Fibroblast of lung (primary cell): ENCODE measurements at regions not wholly inside any gene's neighbourhood (a gene's known extent, or its start where the extent isn't known, plus 50 kb on each side); places are given as distances from the start of the nearest gene placed in this dataset.
"Not testable (repeated sequence)": the region's sequence is repeated elsewhere in the genome, so short reads cannot be mapped to it uniquely, and the experiment has no call there.

ENCODE experiments used
- DNase-seq, 2 donors: peaks; one replicate each; pipeline versions ENCODE4 v3.0.0 to v3.0.0-alpha.2; 2010; ENCODE audit warnings: low read depth in 2 of 2
- H2AFZ ChIP-seq: 2 replicates; pipeline ENCODE4 v1.5.1; 2012; ENCODE audit warnings: low read length, control low read depth, inconsistent platforms
- H3K27ac ChIP-seq: 2 replicates; pipeline ENCODE4 v1.5.1; 2011; ENCODE audit warnings: low read length, control low read depth; ENCODE audit not compliant: insufficient read depth
- H3K27me3 ChIP-seq: 2 replicates; pipeline ENCODE4 v1.5.1; 2011; ENCODE audit warnings: mild to moderate bottlenecking, low read length; ENCODE audit not compliant: control insufficient read depth, insufficient read depth
- H3K36me3 ChIP-seq: 2 replicates; pipeline ENCODE4 v1.5.1; 2011; ENCODE audit warnings: low read length; ENCODE audit not compliant: control insufficient read depth, insufficient read depth
- H3K4me1 ChIP-seq: 2 replicates; pipeline ENCODE4 v1.5.1; 2011; ENCODE audit warnings: low read length; ENCODE audit not compliant: control insufficient read depth, insufficient read depth; ENCODE audit errors: extremely low read depth
- H3K4me2 ChIP-seq: 2 replicates; pipeline ENCODE4 v1.5.1; 2011; ENCODE audit warnings: low read length, control low read depth; ENCODE audit not compliant: insufficient read depth; ENCODE audit errors: extremely low read depth
- H3K4me3 ChIP-seq, 4 experiments: fragments of 200-600 bp in 1 of 4; sonication (generic) in 1 of 4; replicated peaks in 1 of 4; 2 replicates each; pipeline ENCODE4 v1.5.1; 2011 to 2016; ENCODE audit warnings: low read length in 4 of 4, low read depth in 3 of 4, mild to moderate bottlenecking in 3 of 4, control low read depth in 2 of 4, inconsistent platforms in 1 of 4, mixed read lengths in 1 of 4; ENCODE audit not compliant: insufficient read depth in 1 of 4; ENCODE audit errors: control extremely low read depth in 1 of 4
- H3K79me2 ChIP-seq: 2 replicates; pipeline ENCODE4 v1.5.1; 2012; ENCODE audit warnings: mild to moderate bottlenecking, low read length, inconsistent platforms; ENCODE audit not compliant: control insufficient read depth, insufficient read depth
- H3K9ac ChIP-seq: 2 replicates; pipeline ENCODE4 v1.5.1; 2011; ENCODE audit warnings: mild to moderate bottlenecking, low read length, control low read depth; ENCODE audit not compliant: insufficient read depth
- H3K9me3 ChIP-seq: 2 replicates; pipeline ENCODE4 v1.5.1; 2012; ENCODE audit warnings: low read depth, low read length; ENCODE audit not compliant: control insufficient read depth, insufficient read depth
- H4K20me1 ChIP-seq: 2 replicates; pipeline ENCODE4 v1.5.1; 2011; ENCODE audit warnings: low read length; ENCODE audit not compliant: control insufficient read depth, insufficient read depth; ENCODE audit errors: extremely low read depth
- EZH2 ChIP-seq: IDR thresholded peaks from 2 replicates; pipeline ENCODE4 v1.5.1; 2012; ENCODE audit warnings: low read length, control low read depth, mild to moderate bottlenecking; ENCODE audit errors: missing control alignments
- TF ChIP-seq, protein P1 (sequence below), 2 donors: IDR thresholded peaks in 1 of 2; conservative IDR thresholded peaks in 1 of 2; 1 replicate in 1 of 2; 2 replicates in 1 of 2; pipeline ENCODE4 v1.5.1; 2011 to 2012; ENCODE audit warnings: low read length in 2 of 2, control low read depth in 1 of 2, inconsistent platforms in 1 of 2, low read depth in 1 of 2, mild to moderate bottlenecking in 1 of 2

- H3K27ac ChIP-seq, H3K27me3 ChIP-seq, H3K4me1 ChIP-seq, H2AFZ ChIP-seq, H3K4me3 ChIP-seq, H3K79me2 ChIP-seq, H3K9ac ChIP-seq, DNase-seq, H3K36me3 ChIP-seq, H4K20me1 ChIP-seq, H3K4me2 ChIP-seq, H3K9me3 ChIP-seq: not testable (repeated sequence)
These were observed 1154.7 kb downstream of the FOXD4L5 start for GRCh38 chr9:64130325-64130724.

- DNase-seq: no peak
- Histone ChIP-seq H3K27me3 (no peaks in the 10 kb centered on the region), H3K9me3 (no peaks in the 10 kb centered on the region), H3K9ac (no peak overlapping the region), H3K4me3 (no peak overlapping the region), H4K20me1 (no peaks in the 10 kb centered on the region), H3K4me2 (no peak overlapping the region), H3K36me3 (no peaks in the 10 kb centered on the region), H2AFZ (no peak overlapping the region), H3K27ac (no peak overlapping the region), H3K4me1 (no peaks in the 10 kb centered on the region), H3K79me2 (no peaks in the 10 kb centered on the region)
- TF ChIP-seq EZH2: no peak
- TF ChIP-seq, protein P1, sequence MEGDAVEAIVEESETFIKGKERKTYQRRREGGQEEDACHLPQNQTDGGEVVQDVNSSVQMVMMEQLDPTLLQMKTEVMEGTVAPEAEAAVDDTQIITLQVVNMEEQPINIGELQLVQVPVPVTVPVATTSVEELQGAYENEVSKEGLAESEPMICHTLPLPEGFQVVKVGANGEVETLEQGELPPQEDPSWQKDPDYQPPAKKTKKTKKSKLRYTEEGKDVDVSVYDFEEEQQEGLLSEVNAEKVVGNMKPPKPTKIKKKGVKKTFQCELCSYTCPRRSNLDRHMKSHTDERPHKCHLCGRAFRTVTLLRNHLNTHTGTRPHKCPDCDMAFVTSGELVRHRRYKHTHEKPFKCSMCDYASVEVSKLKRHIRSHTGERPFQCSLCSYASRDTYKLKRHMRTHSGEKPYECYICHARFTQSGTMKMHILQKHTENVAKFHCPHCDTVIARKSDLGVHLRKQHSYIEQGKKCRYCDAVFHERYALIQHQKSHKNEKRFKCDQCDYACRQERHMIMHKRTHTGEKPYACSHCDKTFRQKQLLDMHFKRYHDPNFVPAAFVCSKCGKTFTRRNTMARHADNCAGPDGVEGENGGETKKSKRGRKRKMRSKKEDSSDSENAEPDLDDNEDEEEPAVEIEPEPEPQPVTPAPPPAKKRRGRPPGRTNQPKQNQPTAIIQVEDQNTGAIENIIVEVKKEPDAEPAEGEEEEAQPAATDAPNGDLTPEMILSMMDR (conservative IDR thresholded peaks at IDR 0.05 in 1 of 2, IDR thresholded peaks at IDR 0.05 in 1 of 2; ENCODE audit: low read depth in 1 of 2, low read length in 2 of 2): no peak
These were observed 1156.4 kb downstream of the FOXD4L5 start for GRCh38 chr9:64128572-64128971.

DNA sequence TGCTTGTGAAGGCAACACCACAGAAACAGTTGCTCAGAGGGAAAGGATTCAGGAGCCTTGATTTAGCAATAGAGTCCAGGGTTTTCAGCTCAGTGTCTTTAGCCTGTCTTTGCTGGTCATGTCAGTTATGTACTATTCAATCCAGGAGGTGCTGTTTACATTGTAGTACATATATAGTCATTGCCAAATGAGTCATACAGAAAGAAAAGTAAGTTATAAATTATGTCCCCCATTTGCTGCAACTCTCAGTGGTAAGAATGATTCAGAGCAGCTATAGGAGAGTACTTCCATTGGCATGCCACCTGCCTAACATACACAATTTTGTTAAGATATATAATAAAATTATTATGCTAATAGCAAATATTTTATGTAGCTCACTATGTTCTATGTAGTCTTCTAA lies 1163.4 kb downstream of the FOXD4L5 start:
- not testable (repeated sequence) for H3K27ac ChIP-seq, H2AFZ ChIP-seq, H3K79me2 ChIP-seq, H3K9ac ChIP-seq, H3K4me3 ChIP-seq, DNase-seq, H3K27me3 ChIP-seq, H3K36me3 ChIP-seq, H3K9me3 ChIP-seq, H3K4me2 ChIP-seq, H3K4me1 ChIP-seq, H4K20me1 ChIP-seq

- not testable (repeated sequence) for H3K4me2 ChIP-seq, DNase-seq, H3K4me1 ChIP-seq, H3K4me3 ChIP-seq, H3K79me2 ChIP-seq, H2AFZ ChIP-seq, H3K27ac ChIP-seq, H3K36me3 ChIP-seq, H3K9me3 ChIP-seq, H4K20me1 ChIP-seq, H3K9ac ChIP-seq, H3K27me3 ChIP-seq
These were observed 1167.7 kb downstream of the FOXD4L5 start for GRCh38 chr9:64117329-64117728.

- H3K4me1 ChIP-seq, H3K9ac ChIP-seq, H3K27me3 ChIP-seq, H3K4me2 ChIP-seq, H3K4me3 ChIP-seq, H4K20me1 ChIP-seq, H2AFZ ChIP-seq, H3K79me2 ChIP-seq, H3K9me3 ChIP-seq, DNase-seq, H3K27ac ChIP-seq, H3K36me3 ChIP-seq: not testable (repeated sequence)
These were observed 1177.1 kb downstream of the FOXD4L5 start for GRCh38 chr9:64107867-64108266.

DNA sequence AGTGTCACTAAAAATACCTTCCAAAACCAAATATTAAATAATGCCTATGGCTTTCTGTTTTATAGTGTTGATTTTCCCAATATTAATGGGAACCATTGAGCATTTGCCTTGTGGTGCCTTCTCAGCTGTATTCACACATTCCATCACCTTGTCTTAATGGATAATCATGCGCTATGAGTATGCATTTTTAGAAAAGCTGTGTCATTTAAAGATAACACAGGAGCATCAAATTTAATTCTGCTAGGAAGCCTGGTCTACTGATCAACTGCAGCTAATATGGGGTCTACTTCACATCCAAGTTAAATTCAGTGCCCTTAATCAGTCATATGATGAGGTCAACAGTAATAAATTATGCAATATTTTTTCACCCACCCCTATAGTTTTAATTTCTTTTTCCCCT lies 1177.8 kb downstream of the FOXD4L5 start:
- H3K36me3 ChIP-seq, H3K27me3 ChIP-seq, H3K9ac ChIP-seq, H3K4me1 ChIP-seq, H3K9me3 ChIP-seq, DNase-seq, H3K4me2 ChIP-seq, H3K4me3 ChIP-seq, H3K27ac ChIP-seq, H2AFZ ChIP-seq, H3K79me2 ChIP-seq, H4K20me1 ChIP-seq: not testable (repeated sequence)
